ENCODE measurements at regions not wholly inside any gene's neighbourhood (a gene's known extent, or its start where the extent isn't known, plus 50 kb on each side); places are given as distances from the start of the nearest gene placed in this dataset.
A peak's percentile ranks its signal among the peaks of the same experiment; 100 is the strongest.

DNA sequence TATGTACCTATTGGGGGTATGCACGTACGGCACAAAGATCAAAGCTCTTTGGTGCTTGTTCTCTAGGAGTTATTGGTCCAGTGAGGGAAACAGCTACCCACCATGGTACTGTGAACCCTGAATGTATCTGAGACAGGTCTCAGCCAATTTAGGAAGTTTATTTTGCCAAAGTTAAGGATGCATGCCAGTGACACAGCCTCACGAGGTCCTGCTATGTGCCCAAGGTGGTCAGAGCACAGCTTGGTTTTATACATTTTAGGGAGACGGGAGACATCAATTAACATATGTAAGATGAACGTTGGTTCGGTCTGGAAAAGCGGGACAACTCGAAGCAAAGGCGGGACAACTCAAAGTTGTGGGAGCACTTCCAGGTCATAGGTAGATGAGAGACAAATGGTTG is 75.8 kb downstream of the SOWAHC start:
- peaks cover 16% of the 10 kb centered on the region; the same call in 2 of the 3 replicates for H3K4me1 Mint-ChIP-seq
- Histone ChIP-seq H3K4me2 (no peak overlapping the region), H3K4me1 (ENCODE audit: insufficient read depth) (no peaks in the 10 kb centered on the region), H3K4me3 (no peak overlapping the region), H3K9me2 (ENCODE audit: insufficient read depth) (no peaks in the 10 kb centered on the region), H3F3A (replicated peaks; ENCODE audit: low read depth) (no peaks in the 10 kb centered on the region), H3K36me3 (ENCODE audit: insufficient read depth) (no peaks in the 10 kb centered on the region), H2AFZ (0 out of 2 replicates have a peak overlapping the region, but pooled peaks have one; percentile 6), H3K27me3 (ENCODE audit: insufficient read depth) (no peaks in the 10 kb centered on the region), H4K20me1 (replicated peaks; ENCODE audit: insufficient read depth) (no peaks in the 10 kb centered on the region), H3K27ac (ENCODE audit: low read depth) (no peak overlapping the region), H3K79me2 (replicated peaks; ENCODE audit: insufficient read depth) (no peaks in the 10 kb centered on the region)
- H3K9me3 Mint-ChIP-seq, result no peaks in the 10 kb centered on the region
- DNase-seq (ENCODE audit: low spot score), result no peak
- TF ChIP-seq, protein P1, sequence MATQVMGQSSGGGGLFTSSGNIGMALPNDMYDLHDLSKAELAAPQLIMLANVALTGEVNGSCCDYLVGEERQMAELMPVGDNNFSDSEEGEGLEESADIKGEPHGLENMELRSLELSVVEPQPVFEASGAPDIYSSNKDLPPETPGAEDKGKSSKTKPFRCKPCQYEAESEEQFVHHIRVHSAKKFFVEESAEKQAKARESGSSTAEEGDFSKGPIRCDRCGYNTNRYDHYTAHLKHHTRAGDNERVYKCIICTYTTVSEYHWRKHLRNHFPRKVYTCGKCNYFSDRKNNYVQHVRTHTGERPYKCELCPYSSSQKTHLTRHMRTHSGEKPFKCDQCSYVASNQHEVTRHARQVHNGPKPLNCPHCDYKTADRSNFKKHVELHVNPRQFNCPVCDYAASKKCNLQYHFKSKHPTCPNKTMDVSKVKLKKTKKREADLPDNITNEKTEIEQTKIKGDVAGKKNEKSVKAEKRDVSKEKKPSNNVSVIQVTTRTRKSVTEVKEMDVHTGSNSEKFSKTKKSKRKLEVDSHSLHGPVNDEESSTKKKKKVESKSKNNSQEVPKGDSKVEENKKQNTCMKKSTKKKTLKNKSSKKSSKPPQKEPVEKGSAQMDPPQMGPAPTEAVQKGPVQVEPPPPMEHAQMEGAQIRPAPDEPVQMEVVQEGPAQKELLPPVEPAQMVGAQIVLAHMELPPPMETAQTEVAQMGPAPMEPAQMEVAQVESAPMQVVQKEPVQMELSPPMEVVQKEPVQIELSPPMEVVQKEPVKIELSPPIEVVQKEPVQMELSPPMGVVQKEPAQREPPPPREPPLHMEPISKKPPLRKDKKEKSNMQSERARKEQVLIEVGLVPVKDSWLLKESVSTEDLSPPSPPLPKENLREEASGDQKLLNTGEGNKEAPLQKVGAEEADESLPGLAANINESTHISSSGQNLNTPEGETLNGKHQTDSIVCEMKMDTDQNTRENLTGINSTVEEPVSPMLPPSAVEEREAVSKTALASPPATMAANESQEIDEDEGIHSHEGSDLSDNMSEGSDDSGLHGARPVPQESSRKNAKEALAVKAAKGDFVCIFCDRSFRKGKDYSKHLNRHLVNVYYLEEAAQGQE (IDR thresholded peaks at IDR 0.05; ENCODE audit: unreplicated experiment), result no peak
- TF ChIP-seq JUNB (IDR thresholded peaks at IDR 0.05; ENCODE audit: unreplicated experiment), result no peak
- TF ChIP-seq NANOG (IDR thresholded peaks at IDR 0.05; ENCODE audit: borderline replicate concordance), result no peak
- TF ChIP-seq, protein P2, sequence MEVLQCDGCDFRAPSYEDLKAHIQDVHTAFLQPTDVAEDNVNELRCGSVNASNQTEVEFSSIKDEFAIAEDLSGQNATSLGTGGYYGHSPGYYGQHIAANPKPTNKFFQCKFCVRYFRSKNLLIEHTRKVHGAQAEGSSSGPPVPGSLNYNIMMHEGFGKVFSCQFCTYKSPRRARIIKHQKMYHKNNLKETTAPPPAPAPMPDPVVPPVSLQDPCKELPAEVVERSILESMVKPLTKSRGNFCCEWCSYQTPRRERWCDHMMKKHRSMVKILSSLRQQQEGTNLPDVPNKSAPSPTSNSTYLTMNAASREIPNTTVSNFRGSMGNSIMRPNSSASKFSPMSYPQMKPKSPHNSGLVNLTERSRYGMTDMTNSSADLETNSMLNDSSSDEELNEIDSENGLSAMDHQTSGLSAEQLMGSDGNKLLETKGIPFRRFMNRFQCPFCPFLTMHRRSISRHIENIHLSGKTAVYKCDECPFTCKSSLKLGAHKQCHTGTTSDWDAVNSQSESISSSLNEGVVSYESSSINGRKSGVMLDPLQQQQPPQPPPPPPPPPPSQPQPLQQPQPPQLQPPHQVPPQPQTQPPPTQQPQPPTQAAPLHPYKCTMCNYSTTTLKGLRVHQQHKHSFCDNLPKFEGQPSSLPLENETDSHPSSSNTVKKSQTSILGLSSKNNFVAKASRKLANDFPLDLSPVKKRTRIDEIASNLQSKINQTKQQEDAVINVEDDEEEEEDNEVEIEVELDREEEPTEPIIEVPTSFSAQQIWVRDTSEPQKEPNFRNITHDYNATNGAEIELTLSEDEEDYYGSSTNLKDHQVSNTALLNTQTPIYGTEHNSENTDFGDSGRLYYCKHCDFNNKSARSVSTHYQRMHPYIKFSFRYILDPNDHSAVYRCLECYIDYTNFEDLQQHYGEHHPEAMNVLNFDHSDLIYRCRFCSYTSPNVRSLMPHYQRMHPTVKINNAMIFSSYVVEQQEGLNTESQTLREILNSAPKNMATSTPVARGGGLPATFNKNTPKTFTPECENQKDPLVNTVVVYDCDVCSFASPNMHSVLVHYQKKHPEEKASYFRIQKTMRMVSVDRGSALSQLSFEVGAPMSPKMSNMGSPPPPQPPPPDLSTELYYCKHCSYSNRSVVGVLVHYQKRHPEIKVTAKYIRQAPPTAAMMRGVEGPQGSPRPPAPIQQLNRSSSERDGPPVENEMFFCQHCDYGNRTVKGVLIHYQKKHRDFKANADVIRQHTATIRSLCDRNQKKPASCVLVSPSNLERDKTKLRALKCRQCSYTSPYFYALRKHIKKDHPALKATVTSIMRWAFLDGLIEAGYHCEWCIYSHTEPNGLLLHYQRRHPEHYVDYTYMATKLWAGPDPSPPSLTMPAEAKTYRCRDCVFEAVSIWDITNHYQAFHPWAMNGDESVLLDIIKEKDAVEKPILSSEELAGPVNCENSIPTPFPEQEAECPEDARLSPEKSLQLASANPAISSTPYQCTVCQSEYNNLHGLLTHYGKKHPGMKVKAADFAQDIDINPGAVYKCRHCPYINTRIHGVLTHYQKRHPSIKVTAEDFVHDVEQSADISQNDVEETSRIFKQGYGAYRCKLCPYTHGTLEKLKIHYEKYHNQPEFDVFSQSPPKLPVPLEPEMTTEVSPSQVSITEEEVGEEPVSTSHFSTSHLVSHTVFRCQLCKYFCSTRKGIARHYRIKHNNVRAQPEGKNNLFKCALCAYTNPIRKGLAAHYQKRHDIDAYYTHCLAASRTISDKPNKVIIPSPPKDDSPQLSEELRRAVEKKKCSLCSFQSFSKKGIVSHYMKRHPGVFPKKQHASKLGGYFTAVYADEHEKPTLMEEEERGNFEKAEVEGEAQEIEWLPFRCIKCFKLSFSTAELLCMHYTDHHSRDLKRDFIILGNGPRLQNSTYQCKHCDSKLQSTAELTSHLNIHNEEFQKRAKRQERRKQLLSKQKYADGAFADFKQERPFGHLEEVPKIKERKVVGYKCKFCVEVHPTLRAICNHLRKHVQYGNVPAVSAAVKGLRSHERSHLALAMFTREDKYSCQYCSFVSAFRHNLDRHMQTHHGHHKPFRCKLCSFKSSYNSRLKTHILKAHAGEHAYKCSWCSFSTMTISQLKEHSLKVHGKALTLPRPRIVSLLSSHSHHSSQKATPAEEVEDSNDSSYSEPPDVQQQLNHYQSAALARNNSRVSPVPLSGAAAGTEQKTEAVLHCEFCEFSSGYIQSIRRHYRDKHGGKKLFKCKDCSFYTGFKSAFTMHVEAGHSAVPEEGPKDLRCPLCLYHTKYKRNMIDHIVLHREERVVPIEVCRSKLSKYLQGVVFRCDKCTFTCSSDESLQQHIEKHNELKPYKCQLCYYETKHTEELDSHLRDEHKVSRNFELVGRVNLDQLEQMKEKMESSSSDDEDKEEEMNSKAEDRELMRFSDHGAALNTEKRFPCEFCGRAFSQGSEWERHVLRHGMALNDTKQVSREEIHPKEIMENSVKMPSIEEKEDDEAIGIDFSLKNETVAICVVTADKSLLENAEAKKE (CRISPR knock-in tag; IDR thresholded peaks at IDR 0.05), result no peak
- TF ChIP-seq POLR2AphosphoS5 (IDR thresholded peaks at IDR 0.05; ENCODE audit: low read depth), result no peak
- TF ChIP-seq STAT1 (IDR thresholded peaks at IDR 0.05; ENCODE audit: unreplicated experiment), result no peak
- no peak for TF ChIP-seq EZH2phosphoT487 (IDR thresholded peaks at IDR 0.05; ENCODE audit: unreplicated experiment)
- no peak for TF ChIP-seq EZH2 (IDR thresholded peaks at IDR 0.05; ENCODE audit: low read depth, unreplicated experiment)
- TF ChIP-seq, protein P3, sequence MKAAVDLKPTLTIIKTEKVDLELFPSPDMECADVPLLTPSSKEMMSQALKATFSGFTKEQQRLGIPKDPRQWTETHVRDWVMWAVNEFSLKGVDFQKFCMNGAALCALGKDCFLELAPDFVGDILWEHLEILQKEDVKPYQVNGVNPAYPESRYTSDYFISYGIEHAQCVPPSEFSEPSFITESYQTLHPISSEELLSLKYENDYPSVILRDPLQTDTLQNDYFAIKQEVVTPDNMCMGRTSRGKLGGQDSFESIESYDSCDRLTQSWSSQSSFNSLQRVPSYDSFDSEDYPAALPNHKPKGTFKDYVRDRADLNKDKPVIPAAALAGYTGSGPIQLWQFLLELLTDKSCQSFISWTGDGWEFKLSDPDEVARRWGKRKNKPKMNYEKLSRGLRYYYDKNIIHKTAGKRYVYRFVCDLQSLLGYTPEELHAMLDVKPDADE (IDR thresholded peaks at IDR 0.05), result no peak
- no peak for TF ChIP-seq CREB1 (CRISPR knock-in tag; IDR thresholded peaks at IDR 0.05; ENCODE audit: low read depth)
- TF ChIP-seq ZNF331 (CRISPR knock-in tag; IDR thresholded peaks at IDR 0.05; ENCODE audit: low read depth), result no peak
- TF ChIP-seq, protein P4, sequence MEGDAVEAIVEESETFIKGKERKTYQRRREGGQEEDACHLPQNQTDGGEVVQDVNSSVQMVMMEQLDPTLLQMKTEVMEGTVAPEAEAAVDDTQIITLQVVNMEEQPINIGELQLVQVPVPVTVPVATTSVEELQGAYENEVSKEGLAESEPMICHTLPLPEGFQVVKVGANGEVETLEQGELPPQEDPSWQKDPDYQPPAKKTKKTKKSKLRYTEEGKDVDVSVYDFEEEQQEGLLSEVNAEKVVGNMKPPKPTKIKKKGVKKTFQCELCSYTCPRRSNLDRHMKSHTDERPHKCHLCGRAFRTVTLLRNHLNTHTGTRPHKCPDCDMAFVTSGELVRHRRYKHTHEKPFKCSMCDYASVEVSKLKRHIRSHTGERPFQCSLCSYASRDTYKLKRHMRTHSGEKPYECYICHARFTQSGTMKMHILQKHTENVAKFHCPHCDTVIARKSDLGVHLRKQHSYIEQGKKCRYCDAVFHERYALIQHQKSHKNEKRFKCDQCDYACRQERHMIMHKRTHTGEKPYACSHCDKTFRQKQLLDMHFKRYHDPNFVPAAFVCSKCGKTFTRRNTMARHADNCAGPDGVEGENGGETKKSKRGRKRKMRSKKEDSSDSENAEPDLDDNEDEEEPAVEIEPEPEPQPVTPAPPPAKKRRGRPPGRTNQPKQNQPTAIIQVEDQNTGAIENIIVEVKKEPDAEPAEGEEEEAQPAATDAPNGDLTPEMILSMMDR (conservative IDR thresholded peaks at IDR 0.05; ENCODE audit: low read depth in 2 of 2), result no peak
- TF ChIP-seq ZNF114 (CRISPR knock-in tag; IDR thresholded peaks at IDR 0.05), result no peak
- no peaks in the 10 kb centered on the region for H3K36me3 Mint-ChIP-seq (ENCODE audit: low read depth)
- H3K27ac Mint-ChIP-seq, result no peak overlapping the region
- peaks cover 9% of the 10 kb centered on the region for H3K27me3 Mint-ChIP-seq (ENCODE audit: insufficient read depth, low read depth, poor library complexity)
- H3K4me3 Mint-ChIP-seq, result no peak overlapping the region
- ATAC-seq, result no peak
